H9 (cell line): ENCODE measurements at regions not wholly inside any gene's neighbourhood (a gene's known extent, or its start where the extent isn't known, plus 50 kb on each side); places are given as distances from the start of the nearest gene placed in this dataset.

Experiments used
- DNase-seq: peaks from one replicate; pipeline ENCODE4 v3.0.0-alpha.2; 2017
- H2AFZ ChIP-seq: one replicate; pipeline ENCODE4 v1.6.1; 2013; ENCODE audit warnings: mild to moderate bottlenecking, low read length, control low read depth, moderate library complexity
- H2AK5ac ChIP-seq: 2 replicates; pipeline ENCODE4 v1.6.1; 2013; ENCODE audit warnings: low read length, control low read depth, mixed read lengths; ENCODE audit not compliant: insufficient read length
- H2BK120ac ChIP-seq: one replicate; pipeline ENCODE4 v1.6.1; 2013; ENCODE audit warnings: low read depth, mild to moderate bottlenecking, low read length, control low read depth, inconsistent platforms; ENCODE audit not compliant: poor library complexity, severe bottlenecking
- H2BK12ac ChIP-seq: 2 replicates; pipeline ENCODE4 v1.6.1; 2013; ENCODE audit warnings: low read length, control low read depth, mixed read lengths, low read depth; ENCODE audit not compliant: insufficient read length
- H2BK15ac ChIP-seq: 2 replicates; pipeline ENCODE4 v1.6.1; 2013; ENCODE audit warnings: low read depth, low read length, control low read depth
- H2BK20ac ChIP-seq: one replicate; pipeline ENCODE4 v1.6.1; 2013; ENCODE audit warnings: low read depth, mild to moderate bottlenecking, low read length, control low read depth, inconsistent platforms; ENCODE audit not compliant: poor library complexity, severe bottlenecking
- H2BK5ac ChIP-seq: 2 replicates; pipeline ENCODE4 v1.6.1; 2013; ENCODE audit warnings: low read length, control low read depth, mixed read lengths; ENCODE audit not compliant: insufficient read length
- H3K14ac ChIP-seq: 2 replicates; pipeline ENCODE4 v1.6.1; 2013; ENCODE audit warnings: low read length, control low read depth; ENCODE audit not compliant: insufficient read depth
- H3K18ac ChIP-seq: 2 replicates; pipeline ENCODE4 v1.6.1; 2013; ENCODE audit warnings: low read depth, mild to moderate bottlenecking, mixed read lengths, low read length, control low read depth; ENCODE audit not compliant: insufficient read length
- H3K23ac ChIP-seq: 2 replicates; pipeline ENCODE4 v1.6.1; 2013; ENCODE audit warnings: low read length, control low read depth, mixed read lengths, low read depth; ENCODE audit not compliant: insufficient read length
- H3K23me2 ChIP-seq: 2 replicates; pipeline ENCODE4 v1.6.1; 2013; ENCODE audit warnings: low read depth, mild to moderate bottlenecking, mixed read lengths, low read length, control low read depth; ENCODE audit not compliant: insufficient read length, poor library complexity, severe bottlenecking
- H3K27ac ChIP-seq: 2 replicates; pipeline ENCODE4 v1.5.1; 2013; ENCODE audit warnings: low read length, control low read depth, mixed read lengths, low read depth; ENCODE audit not compliant: insufficient read length
- H3K27me3 ChIP-seq: 2 replicates; pipeline ENCODE4 v1.6.1; 2013; ENCODE audit warnings: low read length, control low read depth, inconsistent platforms; ENCODE audit not compliant: insufficient read depth
- H3K4ac ChIP-seq: 2 replicates; pipeline ENCODE4 v1.6.1; 2013; ENCODE audit warnings: low read depth, mild to moderate bottlenecking, control low read depth, inconsistent platforms, low read length, moderate library complexity
- H3K4me1 ChIP-seq: 2 replicates; pipeline ENCODE4 v1.6.1; 2013; ENCODE audit warnings: low read length, control low read depth, inconsistent platforms; ENCODE audit not compliant: insufficient read depth
- H3K4me2 ChIP-seq: 2 replicates; pipeline ENCODE4 v1.6.1; 2013; ENCODE audit warnings: low read length, control low read depth, mixed read lengths; ENCODE audit not compliant: insufficient read length, insufficient read depth
- H3K56ac ChIP-seq: 2 replicates; pipeline ENCODE4 v1.6.1; 2013; ENCODE audit warnings: low read depth, mild to moderate bottlenecking, mixed read lengths, low read length, control low read depth; ENCODE audit not compliant: insufficient read length
- H3K79me1 ChIP-seq: 2 replicates; pipeline ENCODE4 v1.6.1; 2013; ENCODE audit warnings: low read depth, mild to moderate bottlenecking, moderate library complexity, low read length, control low read depth, inconsistent platforms; ENCODE audit not compliant: insufficient read depth, poor library complexity, severe bottlenecking
- H3K79me2 ChIP-seq: 2 replicates; pipeline ENCODE4 v1.6.1; 2013; ENCODE audit warnings: low read length, control low read depth, inconsistent platforms; ENCODE audit not compliant: insufficient read depth
- H3K9ac ChIP-seq: 2 replicates; pipeline ENCODE4 v1.6.1; 2013; ENCODE audit warnings: low read length, control low read depth, mixed read lengths; ENCODE audit not compliant: insufficient read length; ENCODE audit errors: extremely low read depth
- H3K9me3 ChIP-seq: one replicate; pipeline ENCODE4 v1.6.1; 2013; ENCODE audit warnings: low read depth, low read length, inconsistent platforms; ENCODE audit not compliant: control insufficient read depth
- H3T11ph ChIP-seq: one replicate; pipeline ENCODE4 v1.6.1; 2013; ENCODE audit warnings: mild to moderate bottlenecking, low read length, control low read depth, inconsistent platforms
- H4K20me1 ChIP-seq: one replicate; pipeline ENCODE4 v1.6.1; 2013; ENCODE audit not compliant: control insufficient read depth, insufficient read length, insufficient read depth
- H4K5ac ChIP-seq: 2 replicates; pipeline ENCODE4 v1.6.1; 2013; ENCODE audit warnings: low read depth, mild to moderate bottlenecking, mixed read lengths, low read length, control low read depth; ENCODE audit not compliant: insufficient read length
- H4K8ac ChIP-seq: replicated peaks from 2 replicates; pipeline ENCODE4 v1.6.1; 2013; ENCODE audit warnings: low read length, control low read depth, mixed read lengths, low read depth; ENCODE audit not compliant: insufficient read length
- H4K91ac ChIP-seq: 2 replicates; pipeline ENCODE4 v1.6.1; 2013; ENCODE audit warnings: low read depth, mild to moderate bottlenecking, moderate library complexity, mixed read lengths, low read length, control low read depth; ENCODE audit not compliant: insufficient read length
- H3K27ac Mint-ChIP-seq, 3 experiments: 2 replicates in 2 of 3; 3 replicates in 1 of 3; pipeline ENCODE4 v1.8.0; 2020 to 2021; ENCODE audit warnings: mixed read lengths in 3 of 3, mild to moderate bottlenecking in 1 of 3, moderate library complexity in 1 of 3
- H3K27me3 Mint-ChIP-seq: 2 replicates; pipeline ENCODE4 v1.8.0; 2021; ENCODE audit warnings: low read depth, mild to moderate bottlenecking, moderate library complexity, mixed read lengths
- H3K36me3 Mint-ChIP-seq, 3 experiments: 2 replicates in 2 of 3; 3 replicates in 1 of 3; pipeline ENCODE4 v1.8.0; 2020 to 2021; ENCODE audit warnings: low read depth in 3 of 3, mixed read lengths in 3 of 3; ENCODE audit not compliant: insufficient read depth in 1 of 3
- H3K4me1 Mint-ChIP-seq, 2 experiments: 2 replicates each; pipeline ENCODE4 v1.8.0; 2020; ENCODE audit warnings: mixed read lengths in 2 of 2
- H3K4me3 Mint-ChIP-seq, 2 experiments: 2 replicates in 1 of 2; 3 replicates in 1 of 2; pipeline ENCODE4 v1.8.0; 2020 to 2021; ENCODE audit warnings: mild to moderate bottlenecking in 2 of 2, mixed read lengths in 2 of 2, moderate library complexity in 1 of 2
- H3K9me3 Mint-ChIP-seq, 2 experiments: 2 replicates in 1 of 2; 3 replicates in 1 of 2; pipeline ENCODE4 v1.8.0; 2020; ENCODE audit warnings: mild to moderate bottlenecking in 2 of 2, mixed read lengths in 2 of 2, moderate library complexity in 1 of 2
- CTCF ChIP-seq: fragments of 200-600 bp; sonication (generic); conservative IDR thresholded peaks from 3 replicates; pipeline ENCODE4 v1.8.0; 2021; ENCODE audit warnings: antibody characterized with exemption, mild to moderate bottlenecking
- WGBS: extraction: QIAGEN DNeasy Blood & Tissue Kit; methylation state at CpG from one replicate; pipeline ENCODE4 v1.1.7; 2013; ENCODE audit warnings: missing lambda C conversion rate, low lambda C conversion rate, mixed read lengths; ENCODE audit not compliant: insufficient read length; ENCODE audit errors: extremely low coverage; 5-methylcytosine and 5-hydroxymethylcytosine counted together

- no peak overlapping the region for H2AK5ac ChIP-seq
- WGBS: no CpG with 5 or more reads among the region's 1 CpG
Observed at GRCh38 chr17:70892527-70892926, 723.2 kb downstream of the KCNJ2 start.

More at GRCh38 chr17:70892527-70892926, 723.2 kb downstream of the KCNJ2 start:
- Histone ChIP-seq H3K23ac (no peak overlapping the region), H2BK12ac (no peak overlapping the region), H2BK15ac (no peak overlapping the region), H3K4me2 (no peak overlapping the region), H3K79me1 (no peaks in the 10 kb centered on the region), H3T11ph (no peak overlapping the region), H3K9me3 (no peaks in the 10 kb centered on the region), H4K20me1 (no peaks in the 10 kb centered on the region), H4K8ac (no peak overlapping the region), H3K23me2 (no peaks in the 10 kb centered on the region), H3K79me2 (no peaks in the 10 kb centered on the region), H3K14ac (no peak overlapping the region), H3K9ac (no peak overlapping the region), H4K5ac (no peak overlapping the region), H2BK120ac (no peak overlapping the region), H3K27ac (no peak overlapping the region), H2BK20ac (no peak overlapping the region), H2AFZ (no peak overlapping the region), H3K4me1 (no peaks in the 10 kb centered on the region; the same call in 1 of the 2 replicates), H3K56ac (no peak overlapping the region), H3K4ac (no peak overlapping the region), H3K18ac (no peak overlapping the region), H2BK5ac (no peak overlapping the region), H4K91ac (no peak overlapping the region), H3K27me3 (no peaks in the 10 kb centered on the region)
- peaks cover 2 to 7% of the 10 kb centered on the region in 2 experiments; a peak in 2 of 5 replicates for H3K9me3 Mint-ChIP-seq
- no peak for TF ChIP-seq CTCF
- no peak overlapping the region for H3K4me3 Mint-ChIP-seq
- DNase-seq: no peak
- peaks cover 0 to 15% (median 6%) of the 10 kb centered on the region in 3 experiments; a peak in 5 of 7 replicates for H3K36me3 Mint-ChIP-seq
- peaks cover 7 to 8% of the 10 kb centered on the region in 2 experiments for H3K4me1 Mint-ChIP-seq
- no peak overlapping the region for H3K27ac Mint-ChIP-seq
- H3K27me3 Mint-ChIP-seq: no peaks in the 10 kb centered on the region
